HUES6 (cell line): ENCODE measurements at regions not wholly inside any gene's neighbourhood (a gene's known extent, or its start where the extent isn't known, plus 50 kb on each side); places are given as distances from the start of the nearest gene placed in this dataset.

ENCODE experiments used
- H3K27ac ChIP-seq: 2 replicates; pipeline ENCODE4 v1.7.0; 2013; ENCODE audit warnings: low read depth, mild to moderate bottlenecking, low read length, inconsistent platforms
- H3K27me3 ChIP-seq: 2 replicates; pipeline ENCODE4 v1.6.1; 2013; ENCODE audit warnings: low read length; ENCODE audit not compliant: control insufficient read depth, insufficient read depth
- H3K36me3 ChIP-seq: 2 replicates; pipeline ENCODE4 v1.6.1; 2013; ENCODE audit warnings: low read length; ENCODE audit not compliant: control insufficient read depth, insufficient read depth
- H3K4me1 ChIP-seq: 2 replicates; pipeline ENCODE4 v1.6.1; 2013; ENCODE audit warnings: low read length; ENCODE audit not compliant: control insufficient read depth, insufficient read depth
- H3K4me3 ChIP-seq: 2 replicates; pipeline ENCODE4 v1.5.1; 2013; ENCODE audit warnings: low read depth, low read length
- H3K9ac ChIP-seq: one replicate; pipeline ENCODE4 v1.6.1; 2013; ENCODE audit warnings: mild to moderate bottlenecking, low read length
- H3K9me3 ChIP-seq: 2 replicates; pipeline ENCODE4 v1.6.1; 2013; ENCODE audit warnings: low read depth, low read length; ENCODE audit not compliant: control insufficient read depth, insufficient read depth

DNA sequence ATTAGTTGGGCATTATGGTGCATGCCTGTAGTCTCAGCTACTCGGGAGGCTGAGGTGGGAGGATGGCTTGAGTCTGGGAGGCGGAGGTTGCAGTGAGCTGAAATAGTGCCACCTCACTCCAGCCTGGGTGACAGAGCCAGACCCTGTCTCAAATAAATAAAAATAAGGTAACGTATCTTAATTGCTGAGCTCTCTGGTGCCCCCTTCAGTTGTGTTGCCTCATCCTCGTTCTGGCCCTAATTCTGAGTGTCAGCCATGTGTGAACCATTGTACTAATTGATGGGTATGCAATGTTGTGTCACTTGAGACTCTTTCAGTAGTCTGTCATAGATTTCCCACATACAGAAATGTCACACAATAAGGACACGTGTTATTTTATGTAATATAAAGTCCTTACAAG, 363.1 kb upstream of the RBFOX1 start:
- no peaks in the 10 kb centered on the region for H3K4me1 ChIP-seq
- no peaks in the 10 kb centered on the region for H3K9me3 ChIP-seq
- no peak overlapping the region for H3K9ac ChIP-seq
- H3K4me3 ChIP-seq, result no peak overlapping the region
- H3K27me3 ChIP-seq, result no peaks in the 10 kb centered on the region
- H3K36me3 ChIP-seq, result no peaks in the 10 kb centered on the region
- no peak overlapping the region for H3K27ac ChIP-seq

DNA sequence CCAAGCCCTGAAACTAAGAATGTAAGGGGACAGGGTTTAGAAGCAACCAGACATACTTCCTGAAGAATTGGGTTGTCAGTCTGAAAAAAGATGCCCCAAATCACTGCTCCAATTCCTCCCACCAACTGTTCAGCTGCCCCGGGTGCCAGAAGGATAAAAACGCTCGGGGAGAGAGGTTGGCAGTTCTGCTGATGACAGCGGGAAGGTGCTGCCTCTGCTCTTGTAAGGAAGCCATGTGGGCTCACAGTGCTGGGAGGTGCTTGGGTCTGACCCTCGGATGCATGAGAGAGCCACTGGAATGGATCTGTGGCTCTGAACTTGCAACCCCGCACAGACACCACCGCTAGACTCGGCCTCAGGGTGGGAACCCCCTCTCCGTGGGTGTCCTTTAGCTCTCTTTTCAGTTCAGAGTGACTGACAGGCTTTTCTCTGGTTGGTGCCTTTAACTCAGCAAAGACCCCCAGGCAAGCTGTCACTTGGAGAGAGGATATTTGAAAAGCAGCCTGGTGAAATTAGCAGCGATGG, 364.8 kb upstream of the RBFOX1 start:
- H3K36me3 ChIP-seq, result no peaks in the 10 kb centered on the region
- no peak overlapping the region for H3K9ac ChIP-seq
- no peak overlapping the region for H3K4me3 ChIP-seq
- H3K27ac ChIP-seq, result no peak overlapping the region
- no peaks in the 10 kb centered on the region for H3K9me3 ChIP-seq
- H3K27me3 ChIP-seq, result no peaks in the 10 kb centered on the region
- H3K4me1 ChIP-seq, result no peaks in the 10 kb centered on the region

DNA sequence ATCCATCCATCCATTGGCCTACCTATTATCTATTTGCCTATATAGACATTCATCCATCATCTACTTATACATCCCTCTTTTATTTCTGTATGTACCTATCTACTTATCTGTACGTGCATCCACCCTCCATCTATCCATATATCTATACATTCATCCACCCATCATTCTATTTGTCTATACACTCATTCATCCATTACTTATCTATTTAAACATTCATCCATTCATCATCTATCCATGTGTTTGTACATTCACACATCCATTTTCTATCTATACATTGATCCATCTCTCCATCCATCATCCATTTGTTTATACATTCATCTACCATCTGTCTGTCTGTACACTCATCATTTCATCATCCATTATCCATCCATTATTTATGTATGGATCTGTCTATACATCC, 365.7 kb upstream of the RBFOX1 start:
- Histone ChIP-seq H3K36me3 (no peaks in the 10 kb centered on the region), H3K27ac (no peak overlapping the region), H3K27me3 (no peaks in the 10 kb centered on the region), H3K9ac (no peak overlapping the region), H3K4me3 (no peak overlapping the region), H3K9me3 (no peaks in the 10 kb centered on the region), H3K4me1 (no peaks in the 10 kb centered on the region)

DNA sequence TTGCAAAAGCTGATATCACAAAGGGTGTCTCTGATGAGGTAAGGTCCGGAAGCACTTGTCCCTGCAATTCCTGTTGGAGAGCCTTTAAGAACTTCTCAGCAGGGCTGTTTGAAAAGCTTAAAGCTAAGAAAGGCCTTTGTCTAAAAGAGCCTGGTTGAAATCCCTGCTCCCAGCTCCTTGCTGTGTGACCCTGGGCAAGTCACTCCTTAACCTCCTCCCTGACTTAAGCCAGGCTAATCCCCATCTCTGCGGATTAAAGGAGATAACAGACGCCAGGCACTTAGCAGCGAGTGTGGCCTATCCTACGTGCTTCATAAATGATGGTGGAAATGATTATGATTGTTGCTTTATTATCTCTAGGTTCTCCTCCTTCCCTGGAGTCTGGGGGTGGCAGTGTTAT, 368.0 kb upstream of the RBFOX1 start:
- Histone ChIP-seq H3K36me3 (no peaks in the 10 kb centered on the region), H3K9me3 (no peaks in the 10 kb centered on the region), H3K9ac (no peak overlapping the region), H3K4me1 (no peaks in the 10 kb centered on the region), H3K27ac (no peak overlapping the region), H3K27me3 (no peaks in the 10 kb centered on the region), H3K4me3 (no peak overlapping the region)

DNA sequence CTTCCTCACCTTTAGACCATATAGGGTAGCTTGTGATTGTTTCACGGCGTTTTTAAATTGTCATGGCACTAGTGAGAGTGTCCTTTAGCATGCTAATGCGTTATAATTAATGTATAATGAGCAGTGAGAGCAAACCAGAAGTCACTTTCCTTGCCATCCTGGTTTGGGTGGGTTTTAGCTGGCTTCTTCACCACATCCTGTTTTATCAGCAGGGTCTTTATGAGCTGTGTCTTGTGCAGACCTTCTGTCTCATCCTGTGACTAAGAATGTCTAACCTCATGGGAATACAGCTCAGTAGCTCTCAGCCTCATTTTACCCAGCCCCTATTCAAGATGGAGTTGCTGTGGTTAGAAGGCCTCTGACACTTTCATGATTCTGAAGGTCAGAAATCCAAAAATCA, 370.9 kb upstream of the RBFOX1 start:
- Histone ChIP-seq H3K27me3 (no peaks in the 10 kb centered on the region), H3K36me3 (no peaks in the 10 kb centered on the region), H3K9ac (no peak overlapping the region), H3K4me3 (no peak overlapping the region), H3K4me1 (no peaks in the 10 kb centered on the region), H3K9me3 (no peaks in the 10 kb centered on the region), H3K27ac (no peak overlapping the region)

DNA sequence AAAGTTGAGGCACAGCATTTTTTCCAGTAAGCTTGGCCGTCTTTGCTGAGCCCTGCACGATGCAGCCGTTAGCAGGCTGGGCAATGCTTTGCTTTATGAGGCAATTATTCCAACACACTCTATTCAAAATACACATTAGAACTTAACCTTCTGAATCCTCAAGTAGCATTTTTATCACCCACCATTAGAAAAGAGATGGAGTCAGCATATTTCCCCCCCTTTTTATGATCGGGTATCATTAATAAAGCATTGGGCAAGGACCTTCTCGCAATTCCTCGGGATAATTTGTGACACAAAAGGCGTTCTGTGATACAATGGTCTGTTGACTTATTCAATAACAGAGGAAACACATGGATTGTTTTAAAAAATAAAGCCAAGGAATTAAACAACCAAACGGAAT, 374.5 kb upstream of the RBFOX1 start:
- no peaks in the 10 kb centered on the region for H3K9me3 ChIP-seq
- H3K27me3 ChIP-seq, result no peaks in the 10 kb centered on the region
- no peak overlapping the region for H3K4me3 ChIP-seq
- no peaks in the 10 kb centered on the region for H3K4me1 ChIP-seq
- no peaks in the 10 kb centered on the region for H3K36me3 ChIP-seq
- H3K27ac ChIP-seq, result no peak overlapping the region
- no peak overlapping the region for H3K9ac ChIP-seq

DNA sequence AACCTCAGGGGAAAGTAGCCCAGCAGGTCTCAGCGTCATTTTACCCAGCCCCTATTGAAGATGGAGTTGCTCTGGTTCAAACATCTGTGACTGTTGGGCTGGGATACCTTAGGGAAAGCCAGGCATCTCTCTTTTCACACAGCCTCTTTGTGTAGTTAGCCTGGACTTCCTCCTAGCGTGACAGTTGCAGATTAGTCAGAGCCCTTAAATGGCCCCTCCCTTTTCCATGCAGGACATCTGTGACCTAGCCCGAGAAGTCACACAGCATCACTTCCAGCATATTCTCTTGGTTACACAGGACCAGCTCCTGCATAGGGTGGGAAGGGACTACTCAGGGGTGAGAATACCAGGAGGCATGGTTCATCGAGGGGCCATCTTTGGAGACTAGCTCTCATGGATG, 375.0 kb upstream of the RBFOX1 start:
- H3K27ac ChIP-seq, result no peak overlapping the region
- no peaks in the 10 kb centered on the region for H3K9me3 ChIP-seq
- no peak overlapping the region for H3K9ac ChIP-seq
- no peaks in the 10 kb centered on the region for H3K27me3 ChIP-seq
- no peaks in the 10 kb centered on the region for H3K36me3 ChIP-seq
- H3K4me3 ChIP-seq, result no peak overlapping the region
- H3K4me1 ChIP-seq, result no peaks in the 10 kb centered on the region

DNA sequence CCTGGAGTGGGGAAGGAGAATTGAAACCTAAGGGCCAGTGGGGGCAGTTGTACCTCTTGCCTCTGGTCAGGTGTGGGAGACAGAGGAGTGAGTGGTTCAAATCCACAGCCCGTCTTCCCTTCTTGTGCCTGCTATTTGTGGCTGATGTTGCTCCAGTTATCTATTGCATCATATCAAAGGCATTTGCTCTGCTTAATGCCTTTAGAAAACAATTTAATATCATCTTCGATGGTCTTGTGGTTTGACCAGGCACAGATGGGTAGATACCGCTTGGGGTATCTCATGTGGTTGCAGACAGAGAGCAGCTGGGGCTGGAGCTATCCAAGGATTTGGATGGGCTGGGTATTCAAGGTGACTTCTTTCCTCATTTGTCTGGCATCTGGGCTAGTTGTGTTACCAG, 376.1 kb upstream of the RBFOX1 start:
- H3K36me3 ChIP-seq, result no peaks in the 10 kb centered on the region
- H3K27me3 ChIP-seq, result no peaks in the 10 kb centered on the region
- H3K4me1 ChIP-seq, result no peaks in the 10 kb centered on the region
- H3K4me3 ChIP-seq, result no peak overlapping the region
- no peaks in the 10 kb centered on the region for H3K9me3 ChIP-seq
- no peak overlapping the region for H3K27ac ChIP-seq
- H3K9ac ChIP-seq, result no peak overlapping the region

DNA sequence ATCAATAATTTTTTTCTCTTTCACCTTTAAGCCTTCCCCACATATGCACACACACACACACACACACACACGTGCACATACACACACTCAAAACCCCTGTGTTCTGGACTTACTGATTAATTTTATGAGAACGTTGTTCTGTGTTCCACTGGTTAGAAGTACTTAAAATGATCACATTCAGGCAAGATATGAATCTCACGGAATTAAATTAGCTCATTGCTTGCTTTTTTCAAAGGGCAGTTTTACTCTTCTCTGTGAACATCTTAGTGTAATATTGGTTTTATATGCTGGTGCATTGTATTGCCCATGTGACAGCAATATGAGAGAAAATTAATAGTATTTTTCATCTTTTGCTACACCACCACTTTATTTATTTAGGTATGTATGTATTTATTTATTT, 377.3 kb upstream of the RBFOX1 start:
- H3K9ac ChIP-seq, result no peak overlapping the region
- H3K36me3 ChIP-seq, result no peaks in the 10 kb centered on the region
- H3K9me3 ChIP-seq, result no peaks in the 10 kb centered on the region

DNA sequence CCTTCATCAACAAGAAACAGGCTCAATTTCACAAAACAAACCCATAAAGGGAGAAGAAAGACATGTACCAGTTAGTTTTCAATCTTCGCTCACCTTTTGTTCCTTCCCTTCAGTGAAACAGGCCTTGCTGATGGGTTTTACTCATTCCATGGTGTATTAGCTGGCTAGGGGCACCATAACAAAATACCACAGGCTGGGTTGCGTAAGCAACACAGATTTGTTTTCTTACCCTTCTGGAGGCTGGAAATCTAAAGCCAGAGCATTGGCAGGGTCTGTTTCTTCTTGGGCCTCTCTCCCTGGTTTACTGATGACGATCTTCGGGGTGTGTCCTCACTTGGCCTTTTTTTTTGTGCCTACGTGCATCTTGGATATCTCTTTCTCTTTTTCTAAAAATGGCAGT, 383.4 kb upstream of the RBFOX1 start:
- Histone ChIP-seq H3K4me1 (0 out of 2 replicates have a peak, but pooled peaks cover 4% of the 10 kb centered on the region), H3K4me3 (no peak overlapping the region), H3K27ac (no peak overlapping the region), H3K9ac (no peak overlapping the region), H3K9me3 (no peaks in the 10 kb centered on the region), H3K36me3 (no peaks in the 10 kb centered on the region), H3K27me3 (no peaks in the 10 kb centered on the region)

More for the DNA sequence above, 377.3 kb upstream of the RBFOX1 start:
- Histone ChIP-seq H3K4me3 (no peak overlapping the region), H3K4me1 (no peaks in the 10 kb centered on the region), H3K27me3 (no peaks in the 10 kb centered on the region), H3K27ac (no peak overlapping the region)

DNA sequence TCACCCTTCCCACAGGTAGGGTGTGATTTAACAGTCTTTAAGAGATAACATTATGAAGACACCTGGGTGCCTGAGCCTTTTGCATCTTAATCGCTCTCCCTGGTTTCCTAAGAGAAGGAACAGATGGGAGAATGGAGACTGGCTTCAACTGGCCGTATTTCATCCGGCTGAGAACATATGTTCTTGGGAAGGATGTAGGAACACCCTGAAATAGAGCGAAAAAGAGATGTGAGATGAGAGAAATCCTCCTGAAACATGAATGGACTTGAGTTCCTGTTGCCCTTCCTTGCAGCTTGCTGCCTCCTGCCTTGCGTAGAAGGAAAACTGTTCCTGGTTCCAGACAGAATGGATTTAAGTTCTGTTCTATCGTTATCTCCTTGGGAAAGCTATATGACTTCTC, 385.4 kb upstream of the RBFOX1 start:
- no peak overlapping the region for H3K4me3 ChIP-seq
- no peak overlapping the region for H3K27ac ChIP-seq
- 0 out of 2 replicates have a peak, but pooled peaks cover 4% of the 10 kb centered on the region for H3K4me1 ChIP-seq
- no peaks in the 10 kb centered on the region for H3K27me3 ChIP-seq
- no peaks in the 10 kb centered on the region for H3K9me3 ChIP-seq
- H3K36me3 ChIP-seq, result no peaks in the 10 kb centered on the region
- H3K9ac ChIP-seq, result no peak overlapping the region

DNA sequence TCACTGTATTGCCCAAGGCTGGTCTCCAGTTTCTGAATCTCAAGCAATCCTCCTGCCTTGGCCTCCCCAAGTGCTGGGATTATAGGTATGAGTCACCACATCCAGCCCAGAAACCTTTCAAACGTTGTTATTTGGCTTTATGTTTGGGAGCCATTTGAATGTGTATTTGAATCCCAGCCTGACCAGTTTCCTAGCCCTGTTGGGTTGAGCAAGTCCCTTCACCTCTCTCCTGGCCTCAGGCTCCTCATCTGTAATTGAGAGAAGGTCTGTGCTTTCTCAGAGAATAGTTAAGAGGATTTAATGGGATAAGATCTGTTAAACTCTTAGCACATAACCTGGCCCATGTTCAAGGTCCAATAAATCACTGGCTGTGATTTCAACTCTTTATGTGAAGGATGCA, 385.8 kb upstream of the RBFOX1 start:
- Histone ChIP-seq H3K9ac (no peak overlapping the region), H3K4me3 (no peak overlapping the region), H3K27me3 (no peaks in the 10 kb centered on the region), H3K4me1 (0 out of 2 replicates have a peak, but pooled peaks cover 4% of the 10 kb centered on the region), H3K9me3 (no peaks in the 10 kb centered on the region), H3K36me3 (no peaks in the 10 kb centered on the region), H3K27ac (no peak overlapping the region)
